Peyer's patch (tissue), 4 donors: ENCODE measurements at regions not wholly inside any gene's neighbourhood (a gene's known extent, or its start where the extent isn't known, plus 50 kb on each side); places are given as distances from the start of the nearest gene placed in this dataset.

Experiments
- CTCF ChIP-seq, 6 experiments: fragments of 450-650 bp in 4 of 6; fragments of 200-600 bp in 2 of 6; sonication (generic) in 1 of 6; IDR thresholded peaks; one replicate each; pipeline ENCODE4 v1.5.1; 2017 to 2019; ENCODE audit warnings: antibody characterized with exemption in 6 of 6, mild to moderate bottlenecking in 3 of 6, moderate library complexity in 1 of 6
- POLR2A ChIP-seq, 2 donors: fragments of 450-650 bp; IDR thresholded peaks; one replicate each; pipeline ENCODE4 v1.5.1; 2017; ENCODE audit warnings: antibody characterized with exemption in 2 of 2, mild to moderate bottlenecking in 2 of 2, moderate library complexity in 2 of 2

GRCh38 chr3:166080096-166080495 is 242.9 kb upstream of the BCHE start:
- TF ChIP-seq POLR2A (IDR thresholded peaks at IDR 0.05) = no peak
- TF ChIP-seq CTCF (IDR thresholded peaks at IDR 0.05) = no peak
